ENCODE measurements at regions not wholly inside any gene's neighbourhood (a gene's known extent, or its start where the extent isn't known, plus 50 kb on each side); places are given as distances from the start of the nearest gene placed in this dataset.
"Not testable (repeated sequence)": the region's sequence is repeated elsewhere in the genome, so short reads cannot be mapped to it uniquely, and the experiment has no call there.

- DNase-seq = no peak
These were observed 567.4 kb upstream of the CNTN5 start for GRCh38 chr11:98453378-98453777.

- DNase-seq = no peak
These were observed 565.0 kb upstream of the CNTN5 start for GRCh38 chr11:98455500-98456307.

GRCh38 chr11:98456308-98456680 lies 564.5 kb upstream of the CNTN5 start:
- DNase-seq = no peak

GRCh38 chr11:98495016-98495415 lies 525.7 kb upstream of the CNTN5 start:
- DNase-seq = no peak

- DNase-seq = no peak
These were observed 525.1 kb upstream of the CNTN5 start for GRCh38 chr11:98495601-98496000.

- DNase-seq = no peak
These were observed 513.5 kb upstream of the CNTN5 start for GRCh38 chr11:98507208-98507607.

GRCh38 chr11:98512938-98513337 lies 507.8 kb upstream of the CNTN5 start:
- DNase-seq = no peak

- no peak for DNase-seq
These were observed 489.2 kb upstream of the CNTN5 start for GRCh38 chr11:98531576-98531975.

- DNase-seq = no peak
These were observed 484.7 kb upstream of the CNTN5 start for GRCh38 chr11:98536023-98536422.

GRCh38 chr11:98538358-98538757 lies 482.4 kb upstream of the CNTN5 start:
- not testable (repeated sequence) for DNase-seq

- DNase-seq = no peak
These were observed 475.1 kb upstream of the CNTN5 start for GRCh38 chr11:98545544-98546175.

- DNase-seq = no peak
These were observed 471.2 kb upstream of the CNTN5 start for GRCh38 chr11:98549571-98549970.

GRCh38 chr11:98559961-98560360 lies 460.8 kb upstream of the CNTN5 start:
- DNase-seq = no peak

GRCh38 chr11:98561252-98561651 lies 459.5 kb upstream of the CNTN5 start:
- DNase-seq = peak in 1 of 3 experiments; percentile 46

- no peak for DNase-seq
These were observed 458.8 kb upstream of the CNTN5 start for GRCh38 chr11:98561877-98562395.

GRCh38 chr11:98564233-98564632 lies 456.5 kb upstream of the CNTN5 start:
- DNase-seq = peak in 1 of 3 experiments; percentile 15

- DNase-seq = no peak
These were observed 455.9 kb upstream of the CNTN5 start for GRCh38 chr11:98564881-98565280.

- DNase-seq = no peak
These were observed 455.4 kb upstream of the CNTN5 start for GRCh38 chr11:98565311-98565710.

GRCh38 chr11:98566978-98567377 lies 453.8 kb upstream of the CNTN5 start:
- no peak for DNase-seq

GRCh38 chr11:98568013-98568412 lies 452.7 kb upstream of the CNTN5 start:
- DNase-seq = peak in 1 of 3 experiments; percentile 24

- DNase-seq = no peak
These were observed 447.8 kb upstream of the CNTN5 start for GRCh38 chr11:98572941-98573340.

- no peak for DNase-seq
These were observed 432.9 kb upstream of the CNTN5 start for GRCh38 chr11:98587884-98588283.

- DNase-seq = no peak
These were observed 430.8 kb upstream of the CNTN5 start for GRCh38 chr11:98589967-98590366.

GRCh38 chr11:98600103-98600502 lies 420.6 kb upstream of the CNTN5 start:
- DNase-seq = no peak
